ENCODE measurements at regions not wholly inside any gene's neighbourhood (a gene's known extent, or its start where the extent isn't known, plus 50 kb on each side); places are given as distances from the start of the nearest gene placed in this dataset.

DNA sequence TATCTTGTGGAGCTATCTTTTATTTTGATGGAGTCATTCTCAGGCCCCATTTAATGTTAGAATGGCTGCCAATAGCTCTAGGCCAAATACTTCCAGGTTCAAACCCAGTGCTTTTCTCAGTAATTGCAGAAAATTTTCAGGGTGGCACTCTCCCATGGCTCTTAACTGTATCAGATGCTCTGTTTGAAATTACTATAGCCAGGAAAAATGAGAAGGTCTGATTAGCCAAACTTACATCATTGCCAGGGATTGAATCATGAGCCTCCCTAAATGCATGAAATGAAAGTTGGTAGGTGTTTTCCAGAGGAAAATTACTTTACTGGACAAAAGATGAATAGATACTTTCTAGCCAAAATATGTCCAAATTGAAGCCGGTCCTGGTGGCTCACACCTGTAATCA, 404.8 kb downstream of the MAT2B start:
- Histone ChIP-seq H3K27me3 (ENCODE audit: control insufficient read depth, insufficient read depth, low read length) (no peaks in the 10 kb centered on the region), H3K4me1 (ENCODE audit: control insufficient read depth, insufficient read depth, low read length, poor library complexity, severe bottlenecking) (no peaks in the 10 kb centered on the region), H3K9me3 (ENCODE audit: control insufficient read depth in 2 of 2, low read length in 2 of 2) (no peaks in the 10 kb centered on the region), H3K4me3 (ENCODE audit: low read depth, low read length) (no peak overlapping the region), H3K27ac (ENCODE audit: insufficient read depth, low read length, poor library complexity, severe bottlenecking) (no peak overlapping the region), H3K36me3 (ENCODE audit: control insufficient read depth, insufficient read depth, low read length) (no peaks in the 10 kb centered on the region)
- Mint-ChIP-seq H3K27me3 (no peaks in the 10 kb centered on the region), H3K27ac (no peak overlapping the region), H3K36me3 (no peaks in the 10 kb centered on the region), H3K4me3 (no peak overlapping the region), H3K9me3 (peaks cover 0 to 15% (median 4%) of the 10 kb centered on the region in 7 donors), H3K4me1 (no peaks in the 10 kb centered on the region)
- DNase-seq (no peak), ATAC-seq (ENCODE audit: low read depth in 2 of 2) (no peak)

DNA sequence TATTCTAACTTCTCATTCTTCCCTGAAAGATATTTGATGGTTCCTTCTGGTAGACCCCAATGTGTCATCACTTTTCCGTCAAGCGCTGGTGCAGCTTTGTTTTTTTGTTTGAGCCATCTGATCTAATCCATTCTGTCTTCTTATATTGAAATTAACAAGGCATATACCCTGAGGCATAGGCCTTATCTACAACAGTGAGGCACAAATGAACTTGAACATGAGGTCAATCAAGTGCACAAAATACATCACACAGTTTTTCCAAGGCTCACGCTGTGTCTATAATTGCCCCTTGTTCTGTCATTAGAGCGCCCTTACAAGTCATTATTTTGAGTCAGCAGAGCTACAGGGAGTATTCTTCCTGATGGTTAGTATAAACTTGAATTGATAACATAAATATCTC, 406.6 kb downstream of the MAT2B start:
- H3K9me3 ChIP-seq (ENCODE audit: control insufficient read depth in 2 of 2, low read length in 2 of 2) = no peaks in the 10 kb centered on the region
- no peaks in the 10 kb centered on the region for H3K36me3 ChIP-seq (ENCODE audit: control insufficient read depth, insufficient read depth, low read length)
- Mint-ChIP-seq H3K9me3 (peaks cover 0 to 17% (median 4%) of the 10 kb centered on the region in 7 donors), H3K36me3 (no peaks in the 10 kb centered on the region), H3K27me3 (no peaks in the 10 kb centered on the region), H3K4me1 (no peaks in the 10 kb centered on the region), H3K4me3 (no peak overlapping the region), H3K27ac (no peak overlapping the region)
- no peak overlapping the region for H3K4me3 ChIP-seq (ENCODE audit: low read depth, low read length)
- no peak for ATAC-seq (ENCODE audit: low read depth in 2 of 2)
- no peaks in the 10 kb centered on the region for H3K27me3 ChIP-seq (ENCODE audit: control insufficient read depth, insufficient read depth, low read length)
- no peak for DNase-seq
- H3K4me1 ChIP-seq (ENCODE audit: control insufficient read depth, insufficient read depth, low read length, poor library complexity, severe bottlenecking) = no peaks in the 10 kb centered on the region
- no peak overlapping the region for H3K27ac ChIP-seq (ENCODE audit: insufficient read depth, low read length, poor library complexity, severe bottlenecking)

DNA sequence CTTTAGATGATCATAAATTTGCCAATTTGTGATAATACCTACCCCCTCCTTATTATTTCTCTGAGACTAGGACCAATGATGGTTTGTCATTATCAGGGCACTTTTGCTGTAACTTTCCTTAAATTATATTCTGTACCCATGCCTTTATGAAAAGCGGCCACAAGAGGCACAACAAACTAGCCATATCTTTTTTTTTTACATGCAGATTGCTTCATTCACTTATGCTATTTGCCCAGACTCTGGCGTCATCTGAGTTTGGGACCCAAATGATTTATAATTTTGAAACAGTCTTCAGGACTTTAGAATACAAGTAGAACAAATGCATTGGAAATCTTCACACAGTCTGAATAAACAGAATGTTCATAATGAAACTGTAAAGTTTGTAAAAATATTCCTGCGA, 408.1 kb downstream of the MAT2B start:
- Histone ChIP-seq H3K27me3 (ENCODE audit: control insufficient read depth, insufficient read depth, low read length) (no peaks in the 10 kb centered on the region), H3K4me1 (ENCODE audit: control insufficient read depth, insufficient read depth, low read length, poor library complexity, severe bottlenecking) (no peaks in the 10 kb centered on the region), H3K27ac (ENCODE audit: insufficient read depth, low read length, poor library complexity, severe bottlenecking) (no peak overlapping the region), H3K9me3 (ENCODE audit: control insufficient read depth in 2 of 2, low read length in 2 of 2) (no peaks in the 10 kb centered on the region), H3K4me3 (ENCODE audit: low read depth, low read length) (no peak overlapping the region), H3K36me3 (ENCODE audit: control insufficient read depth, insufficient read depth, low read length) (no peaks in the 10 kb centered on the region)
- Mint-ChIP-seq H3K9me3 (peaks cover 4 to 16% (median 7%) of the 10 kb centered on the region in 7 donors), H3K36me3 (no peaks in the 10 kb centered on the region), H3K4me1 (no peaks in the 10 kb centered on the region), H3K27me3 (no peaks in the 10 kb centered on the region), H3K4me3 (no peak overlapping the region), H3K27ac (peak overlapping the region in 1 of 3 donors; percentile 6)
- DNase-seq (no peak), ATAC-seq (ENCODE audit: low read depth in 2 of 2) (no peak)

DNA sequence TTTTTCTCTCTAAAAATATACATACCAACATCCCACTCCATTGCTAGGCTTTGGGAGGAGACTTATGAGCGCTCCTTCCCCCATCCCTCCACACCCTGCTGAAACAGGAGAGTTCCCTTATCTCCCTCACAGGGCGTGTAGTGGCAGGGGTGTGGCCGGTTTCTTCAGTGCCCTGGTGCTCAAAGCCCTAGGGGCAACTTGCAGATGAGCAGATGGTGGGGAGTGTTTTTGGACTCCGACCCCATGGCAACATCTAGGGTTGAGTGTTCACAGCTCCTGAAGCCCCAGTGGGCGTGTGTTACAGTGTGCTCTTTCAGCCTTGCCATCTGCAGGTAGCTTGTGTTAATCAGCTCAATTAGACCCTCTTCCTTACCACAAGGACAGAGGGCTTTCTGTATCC, 409.5 kb downstream of the MAT2B start:
- H3K9me3 ChIP-seq (ENCODE audit: control insufficient read depth in 2 of 2, low read length in 2 of 2) = no peaks in the 10 kb centered on the region
- H3K27ac ChIP-seq (ENCODE audit: insufficient read depth, low read length, poor library complexity, severe bottlenecking) = no peak overlapping the region
- DNase-seq (no peak), ATAC-seq (ENCODE audit: low read depth in 2 of 2) (peak; percentile 52)
- no peak overlapping the region for H3K4me3 ChIP-seq (ENCODE audit: low read depth, low read length)
- Mint-ChIP-seq H3K27ac (no peak overlapping the region), H3K4me1 (no peaks in the 10 kb centered on the region), H3K27me3 (no peaks in the 10 kb centered on the region), H3K4me3 (no peak overlapping the region), H3K9me3 (peaks cover 5 to 22% (median 10%) of the 10 kb centered on the region in 7 donors), H3K36me3 (no peaks in the 10 kb centered on the region)
- H3K36me3 ChIP-seq (ENCODE audit: control insufficient read depth, insufficient read depth, low read length) = no peaks in the 10 kb centered on the region
- H3K4me1 ChIP-seq (ENCODE audit: control insufficient read depth, insufficient read depth, low read length, poor library complexity, severe bottlenecking) = no peaks in the 10 kb centered on the region
- H3K27me3 ChIP-seq (ENCODE audit: control insufficient read depth, insufficient read depth, low read length) = no peaks in the 10 kb centered on the region

DNA sequence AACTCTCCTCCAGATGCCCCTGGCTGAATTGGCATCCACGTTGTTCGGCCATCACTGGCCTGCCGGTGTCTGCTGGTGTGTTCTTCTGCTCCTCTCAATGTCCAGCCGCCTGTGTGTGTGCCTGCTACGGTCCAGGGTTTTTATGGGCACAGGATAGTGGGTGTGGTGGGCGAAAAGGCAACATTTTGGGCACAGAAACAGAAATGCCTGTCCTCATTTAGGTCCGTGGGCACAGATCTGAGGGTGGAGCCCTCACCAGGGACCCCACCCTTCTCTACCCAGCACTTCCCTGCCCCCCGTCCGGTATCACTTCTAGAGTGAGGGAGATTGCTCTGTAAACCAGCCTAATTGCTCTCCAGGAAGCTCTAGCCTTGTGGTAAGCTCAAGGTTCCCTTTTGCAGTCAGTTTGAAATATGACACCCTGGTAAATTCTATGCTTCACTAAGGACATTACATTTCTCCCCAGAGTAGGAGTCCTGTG, 410.1 kb downstream of the MAT2B start:
- H3K4me3 ChIP-seq (ENCODE audit: low read depth, low read length) = no peak overlapping the region
- Mint-ChIP-seq H3K4me3 (no peak overlapping the region), H3K27me3 (no peaks in the 10 kb centered on the region), H3K9me3 (peaks cover 5 to 22% (median 10%) of the 10 kb centered on the region in 7 donors), H3K36me3 (no peaks in the 10 kb centered on the region), H3K27ac (no peak overlapping the region), H3K4me1 (no peaks in the 10 kb centered on the region)
- H3K36me3 ChIP-seq (ENCODE audit: control insufficient read depth, insufficient read depth, low read length) = no peaks in the 10 kb centered on the region
- H3K4me1 ChIP-seq (ENCODE audit: control insufficient read depth, insufficient read depth, low read length, poor library complexity, severe bottlenecking) = no peaks in the 10 kb centered on the region
- peak; percentile 21 to 41 for ATAC-seq (ENCODE audit: low read depth in 2 of 2)
- DNase-seq = no peak
- no peaks in the 10 kb centered on the region for H3K27me3 ChIP-seq (ENCODE audit: control insufficient read depth, insufficient read depth, low read length)
- H3K9me3 ChIP-seq (ENCODE audit: control insufficient read depth in 2 of 2, low read length in 2 of 2) = no peaks in the 10 kb centered on the region
- no peak overlapping the region for H3K27ac ChIP-seq (ENCODE audit: insufficient read depth, low read length, poor library complexity, severe bottlenecking)

DNA sequence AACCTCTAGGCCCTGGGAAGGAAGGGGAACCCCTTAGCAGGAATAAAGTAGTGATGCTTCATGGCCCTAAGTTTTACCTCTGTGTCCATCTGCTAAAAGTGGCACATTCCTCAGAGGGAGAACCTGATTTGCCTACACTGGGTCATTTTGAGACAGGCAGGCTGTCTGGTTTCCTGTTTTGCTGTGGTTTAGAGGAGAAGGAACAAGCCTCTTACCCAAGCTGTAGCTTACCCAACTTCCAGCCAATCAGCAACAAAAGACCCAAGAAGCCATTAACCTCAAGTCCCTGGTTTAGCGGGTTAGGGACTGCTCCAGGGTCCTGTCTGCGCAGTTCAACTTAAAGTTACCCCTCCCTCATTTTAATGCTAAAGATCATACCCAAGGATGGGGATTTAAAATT, 411.0 kb downstream of the MAT2B start:
- Mint-ChIP-seq H3K9me3 (peaks cover 5 to 25% (median 10%) of the 10 kb centered on the region in 7 donors), H3K27ac (no peak overlapping the region), H3K4me1 (no peaks in the 10 kb centered on the region), H3K27me3 (no peaks in the 10 kb centered on the region), H3K4me3 (no peak overlapping the region), H3K36me3 (no peaks in the 10 kb centered on the region)
- ATAC-seq (ENCODE audit: low read depth in 2 of 2) (peak; percentile 28 to 43), DNase-seq (no peak)
- Histone ChIP-seq H3K36me3 (ENCODE audit: control insufficient read depth, insufficient read depth, low read length) (no peaks in the 10 kb centered on the region), H3K27ac (ENCODE audit: insufficient read depth, low read length, poor library complexity, severe bottlenecking) (no peak overlapping the region), H3K9me3 (ENCODE audit: control insufficient read depth in 2 of 2, low read length in 2 of 2) (no peaks in the 10 kb centered on the region), H3K4me3 (ENCODE audit: low read depth, low read length) (no peak overlapping the region), H3K27me3 (ENCODE audit: control insufficient read depth, insufficient read depth, low read length) (no peaks in the 10 kb centered on the region), H3K4me1 (ENCODE audit: control insufficient read depth, insufficient read depth, low read length, poor library complexity, severe bottlenecking) (no peaks in the 10 kb centered on the region)

DNA sequence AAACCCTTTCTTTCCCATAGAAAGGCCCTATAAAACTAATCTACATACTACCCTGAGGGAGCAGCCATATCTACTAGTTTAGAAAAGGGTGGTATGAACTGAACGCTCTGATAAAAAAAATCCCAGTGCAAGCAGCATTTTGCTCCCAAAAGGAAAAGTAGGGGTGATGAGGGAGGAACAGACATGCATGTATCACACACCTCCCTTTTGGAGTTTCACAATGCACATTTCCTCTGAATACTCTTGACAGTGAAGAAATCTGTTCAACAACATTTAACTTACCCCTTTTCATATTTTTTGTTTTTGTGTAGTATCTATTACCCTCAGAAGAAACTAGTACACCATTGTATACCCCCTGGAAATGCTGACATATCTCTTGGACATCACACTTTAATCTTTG, 411.4 kb downstream of the MAT2B start:
- Histone ChIP-seq H3K36me3 (ENCODE audit: control insufficient read depth, insufficient read depth, low read length) (no peaks in the 10 kb centered on the region), H3K4me1 (ENCODE audit: control insufficient read depth, insufficient read depth, low read length, poor library complexity, severe bottlenecking) (no peaks in the 10 kb centered on the region), H3K9me3 (ENCODE audit: control insufficient read depth in 2 of 2, low read length in 2 of 2) (no peaks in the 10 kb centered on the region), H3K27ac (ENCODE audit: insufficient read depth, low read length, poor library complexity, severe bottlenecking) (no peak overlapping the region), H3K27me3 (ENCODE audit: control insufficient read depth, insufficient read depth, low read length) (no peaks in the 10 kb centered on the region), H3K4me3 (ENCODE audit: low read depth, low read length) (no peak overlapping the region)
- no peaks in the 10 kb centered on the region for H3K36me3 Mint-ChIP-seq
- peaks cover 3 to 25% (median 10%) of the 10 kb centered on the region in 7 donors for H3K9me3 Mint-ChIP-seq
- no peak overlapping the region for H3K4me3 Mint-ChIP-seq
- DNase-seq (no peak), ATAC-seq (ENCODE audit: low read depth in 2 of 2) (no peak)
- no peaks in the 10 kb centered on the region for H3K27me3 Mint-ChIP-seq
- H3K27ac Mint-ChIP-seq = no peak overlapping the region
- no peaks in the 10 kb centered on the region for H3K4me1 Mint-ChIP-seq

DNA sequence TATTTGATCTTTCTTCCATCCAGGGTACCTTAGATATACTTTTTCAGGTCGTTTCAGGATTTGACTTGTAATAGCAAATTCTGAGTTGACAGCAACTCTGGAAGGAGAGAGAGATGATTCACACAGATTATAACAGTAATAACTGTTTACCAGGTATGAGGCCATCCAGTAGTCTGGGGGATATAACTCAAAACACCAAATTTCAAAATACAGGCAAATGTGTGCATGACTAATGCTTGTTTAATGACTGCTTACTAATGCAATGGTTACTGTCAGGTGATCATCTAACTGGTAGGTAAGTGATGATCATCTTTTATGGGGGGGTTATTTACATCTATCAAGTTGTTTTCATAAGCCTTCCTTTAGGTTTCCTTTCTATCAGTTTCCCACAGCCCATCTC, 412.3 kb downstream of the MAT2B start:
- H3K27me3 ChIP-seq (ENCODE audit: control insufficient read depth, insufficient read depth, low read length) = no peaks in the 10 kb centered on the region
- H3K4me1 ChIP-seq (ENCODE audit: control insufficient read depth, insufficient read depth, low read length, poor library complexity, severe bottlenecking) = no peaks in the 10 kb centered on the region
- ATAC-seq (ENCODE audit: low read depth in 2 of 2) (no peak), DNase-seq (no peak)
- H3K36me3 ChIP-seq (ENCODE audit: control insufficient read depth, insufficient read depth, low read length) = no peaks in the 10 kb centered on the region
- H3K4me3 Mint-ChIP-seq = no peak overlapping the region
- no peaks in the 10 kb centered on the region for H3K9me3 ChIP-seq (ENCODE audit: control insufficient read depth in 2 of 2, low read length in 2 of 2)
- H3K4me1 Mint-ChIP-seq = no peaks in the 10 kb centered on the region
- peaks cover 4 to 25% (median 10%) of the 10 kb centered on the region in 7 donors for H3K9me3 Mint-ChIP-seq
- no peak overlapping the region for H3K4me3 ChIP-seq (ENCODE audit: low read depth, low read length)
- no peak overlapping the region for H3K27ac ChIP-seq (ENCODE audit: insufficient read depth, low read length, poor library complexity, severe bottlenecking)
- H3K27me3 Mint-ChIP-seq = no peaks in the 10 kb centered on the region
- H3K27ac Mint-ChIP-seq = no peak overlapping the region
- no peaks in the 10 kb centered on the region for H3K36me3 Mint-ChIP-seq
